ENCODE measurements at regions not wholly inside any gene's neighbourhood (a gene's known extent, or its start where the extent isn't known, plus 50 kb on each side); places are given as distances from the start of the nearest gene placed in this dataset.

DNA sequence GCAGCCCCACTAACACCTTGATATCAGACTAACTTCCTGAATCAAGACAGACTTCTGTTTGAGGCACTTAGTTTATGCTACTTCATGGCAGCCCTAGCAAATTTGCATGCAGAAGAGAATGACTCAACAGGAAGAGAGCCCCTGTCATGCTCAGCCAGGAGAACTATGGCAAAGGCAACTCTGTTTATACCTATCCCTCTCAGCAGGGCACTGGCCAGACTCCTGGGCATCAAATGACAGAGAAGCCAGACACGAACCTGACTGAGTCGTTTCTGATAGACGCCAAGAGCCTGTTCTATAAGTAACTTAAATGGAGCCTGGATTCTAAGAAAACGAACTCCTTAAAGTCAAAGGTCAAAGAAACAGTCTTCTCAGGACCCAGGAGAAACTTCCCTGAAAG is 50.9 kb upstream of the UNC5B start:
- TF ChIP-seq, protein P1, sequence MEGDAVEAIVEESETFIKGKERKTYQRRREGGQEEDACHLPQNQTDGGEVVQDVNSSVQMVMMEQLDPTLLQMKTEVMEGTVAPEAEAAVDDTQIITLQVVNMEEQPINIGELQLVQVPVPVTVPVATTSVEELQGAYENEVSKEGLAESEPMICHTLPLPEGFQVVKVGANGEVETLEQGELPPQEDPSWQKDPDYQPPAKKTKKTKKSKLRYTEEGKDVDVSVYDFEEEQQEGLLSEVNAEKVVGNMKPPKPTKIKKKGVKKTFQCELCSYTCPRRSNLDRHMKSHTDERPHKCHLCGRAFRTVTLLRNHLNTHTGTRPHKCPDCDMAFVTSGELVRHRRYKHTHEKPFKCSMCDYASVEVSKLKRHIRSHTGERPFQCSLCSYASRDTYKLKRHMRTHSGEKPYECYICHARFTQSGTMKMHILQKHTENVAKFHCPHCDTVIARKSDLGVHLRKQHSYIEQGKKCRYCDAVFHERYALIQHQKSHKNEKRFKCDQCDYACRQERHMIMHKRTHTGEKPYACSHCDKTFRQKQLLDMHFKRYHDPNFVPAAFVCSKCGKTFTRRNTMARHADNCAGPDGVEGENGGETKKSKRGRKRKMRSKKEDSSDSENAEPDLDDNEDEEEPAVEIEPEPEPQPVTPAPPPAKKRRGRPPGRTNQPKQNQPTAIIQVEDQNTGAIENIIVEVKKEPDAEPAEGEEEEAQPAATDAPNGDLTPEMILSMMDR (IDR thresholded peaks at IDR 0.05), result no peak
- no peak overlapping the region for H3K4me3 ChIP-seq
- no peak overlapping the region for H3K27ac ChIP-seq
- no peaks in the 10 kb centered on the region for H3K4me1 ChIP-seq
- intact Hi-C loops (cut with DNase I), result no loop called here
- 76 to 80% methylated on average over 4 of the region's 4 CpGs for WGBS, 2 donors
- DNase-seq (no peak), ATAC-seq (no peak)
- no peaks in the 10 kb centered on the region for H3K36me3 ChIP-seq
- H3K27me3 ChIP-seq, result peaks cover 0 to 4% (median 0%) of the 10 kb centered on the region in 7 donors
- no peaks in the 10 kb centered on the region for H3K9me3 ChIP-seq

Measured in heart right ventricle (tissue), 16 donors.